H1 (cell line): ENCODE measurements at regions not wholly inside any gene's neighbourhood (a gene's known extent, or its start where the extent isn't known, plus 50 kb on each side); places are given as distances from the start of the nearest gene placed in this dataset.

Experiments
- CTCF ChIA-PET: fragments of 300-600 bp; sonication (Branson Sonifier 250); formaldehyde crosslinking; loops from one replicate; lab custom pipeline; 2021; ENCODE audit not compliant: partially characterized antibody; lab: Charles Lee
- POLR2A ChIA-PET: fragments of 300-600 bp; sonication (Branson Sonifier 250); formaldehyde crosslinking; loops from one replicate; lab custom pipeline; 2021; ENCODE audit warnings: inconsistent platforms; ENCODE audit not compliant: partially characterized antibody; lab: Charles Lee
- DNase-seq, 2 experiments: peaks; one replicate each; pipeline versions ENCODE4 v3.0.0 to v3.0.0-alpha.2; 2010 to 2022; ENCODE audit warnings: low spot score in 2 of 2, low read depth in 1 of 2, mixed read lengths in 1 of 2
- FAIRE-seq: peaks from 2 replicates; lab custom pipeline; 2011; peaks lifted over from hg19 to GRCh38; lab: Jason Lieb, UNC
- H2AFZ ChIP-seq: 2 replicates; pipeline ENCODE4 v1.8.1; 2012; ENCODE audit warnings: low read length, inconsistent platforms
- H2AK5ac ChIP-seq: 2 replicates; pipeline ENCODE4 v1.6.1; 2013; ENCODE audit warnings: low read depth, low read length
- H2BK120ac ChIP-seq: replicated peaks from 2 replicates; pipeline ENCODE3; 2013; ENCODE audit warnings: low read depth, low read length, inconsistent platforms
- H2BK12ac ChIP-seq: 2 replicates; pipeline ENCODE4 v1.6.1; 2013; ENCODE audit warnings: low read depth, low read length
- H2BK15ac ChIP-seq: 2 replicates; pipeline ENCODE4 v1.6.1; 2013; ENCODE audit warnings: low read length
- H2BK20ac ChIP-seq: 2 replicates; pipeline ENCODE4 v1.6.1; 2013; ENCODE audit warnings: low read length
- H2BK5ac ChIP-seq: 2 replicates; pipeline ENCODE4 v1.6.1; 2013; ENCODE audit warnings: low read depth, low read length
- H3K14ac ChIP-seq: 2 replicates; pipeline ENCODE4 v1.6.1; 2013; ENCODE audit warnings: inconsistent platforms; ENCODE audit not compliant: insufficient read length
- H3K18ac ChIP-seq: 2 replicates; pipeline ENCODE4 v1.6.1; 2013; ENCODE audit warnings: low read length; ENCODE audit errors: extremely low read depth
- H3K23ac ChIP-seq: 2 replicates; pipeline ENCODE4 v1.6.1; 2013; ENCODE audit warnings: inconsistent platforms; ENCODE audit not compliant: insufficient read length
- H3K23me2 ChIP-seq: 2 replicates; pipeline ENCODE4 v1.6.1; 2013; ENCODE audit warnings: low read depth, low read length
- H3K27ac ChIP-seq: 2 replicates; pipeline ENCODE4 v1.6.1; 2011; ENCODE audit warnings: low read depth, low read length, inconsistent platforms
- H3K27me3 ChIP-seq, 4 experiments: replicated peaks in 1 of 4; 1 replicate in 1 of 4; 2 replicates in 3 of 4; pipeline versions ENCODE4 v1.6.1 to v1.8.1; 2011 to 2013; ENCODE audit warnings: low read length in 3 of 4, mild to moderate bottlenecking in 3 of 4, inconsistent platforms in 2 of 4, mixed read lengths in 2 of 4, moderate library complexity in 1 of 4; ENCODE audit not compliant: control insufficient read depth in 3 of 4, insufficient read depth in 3 of 4; ENCODE audit errors: extremely low read depth in 1 of 4
- H3K36me3 ChIP-seq, 4 experiments: 2 replicates each; pipeline versions ENCODE4 v1.6.1 to v1.8.1; 2011 to 2013; ENCODE audit warnings: mild to moderate bottlenecking in 4 of 4, low read length in 3 of 4, moderate library complexity in 2 of 4, control low read depth in 1 of 4, inconsistent platforms in 1 of 4; ENCODE audit not compliant: insufficient read depth in 4 of 4, control insufficient read depth in 2 of 4
- H3K4ac ChIP-seq: replicated peaks from 2 replicates; pipeline ENCODE3; 2013; ENCODE audit warnings: low read length, low read depth, mixed read lengths, inconsistent platforms; ENCODE audit not compliant: insufficient read length
- H3K4me1 ChIP-seq, 4 experiments: replicated peaks in 1 of 4; 1 replicate in 1 of 4; 2 replicates in 3 of 4; pipeline versions ENCODE4 v1.6.1 to v1.8.1; 2011 to 2013; ENCODE audit warnings: low read length in 3 of 4, inconsistent platforms in 2 of 4, mixed read lengths in 1 of 4; ENCODE audit not compliant: insufficient read depth in 4 of 4, control insufficient read depth in 3 of 4
- H3K4me2 ChIP-seq, 2 experiments: 2 replicates each; pipeline versions ENCODE4 v1.6.1 to v1.8.1; 2011 to 2013; ENCODE audit warnings: low read depth in 2 of 2, low read length in 2 of 2, control low read depth in 1 of 2, inconsistent platforms in 1 of 2, mild to moderate bottlenecking in 1 of 2; ENCODE audit not compliant: insufficient read depth in 1 of 2
- H3K4me3 ChIP-seq, 4 experiments: fragments of 200-600, 300-600 bp in 1 of 4; sonication (generic), shearing (Covaris generic), sonication (Bioruptor Twin) in 1 of 4; 2 replicates each; pipeline versions ENCODE4 v1.5.1 to v1.8.1; 2011 to 2016; ENCODE audit warnings: low read length in 4 of 4, low read depth in 3 of 4, control low read depth in 2 of 4, inconsistent platforms in 2 of 4, mild to moderate bottlenecking in 2 of 4, mixed read lengths in 1 of 4, moderate library complexity in 1 of 4; ENCODE audit not compliant: insufficient read depth in 2 of 4; ENCODE audit errors: extremely low read depth in 1 of 4
- H3K56ac ChIP-seq: replicated peaks from 2 replicates; pipeline ENCODE3; 2013; ENCODE audit warnings: low read depth, mild to moderate bottlenecking, mixed read lengths, low read length, inconsistent platforms; ENCODE audit not compliant: insufficient read length
- H3K79me1 ChIP-seq: 2 replicates; pipeline ENCODE4 v1.6.1; 2013; ENCODE audit warnings: low read depth, low read length, control low read depth
- H3K79me2 ChIP-seq, 2 experiments: 2 replicates each; pipeline versions ENCODE4 v1.6.1 to v1.8.1; 2012 to 2013; ENCODE audit warnings: low read length in 2 of 2, mild to moderate bottlenecking in 2 of 2, inconsistent platforms in 1 of 2; ENCODE audit not compliant: insufficient read depth in 2 of 2, control insufficient read depth in 1 of 2
- H3K9ac ChIP-seq, 4 experiments: replicated peaks in 1 of 4; 1 replicate in 1 of 4; 2 replicates in 3 of 4; pipeline versions ENCODE4 v1.6.1 to v1.8.1; 2011 to 2013; ENCODE audit warnings: low read depth in 3 of 4, low read length in 3 of 4, control low read depth in 2 of 4, mild to moderate bottlenecking in 2 of 4, moderate library complexity in 2 of 4, inconsistent platforms in 1 of 4; ENCODE audit errors: extremely low read depth in 1 of 4
- H3K9me3 ChIP-seq, 2 experiments: 2 replicates each; pipeline versions ENCODE4 v1.6.1 to v1.8.1; 2012 to 2013; ENCODE audit warnings: mild to moderate bottlenecking in 2 of 2, moderate library complexity in 2 of 2, control low read depth in 1 of 2, inconsistent platforms in 1 of 2, low read depth in 1 of 2, low read length in 1 of 2, mixed read lengths in 1 of 2; ENCODE audit not compliant: insufficient read depth in 2 of 2
- H4K20me1 ChIP-seq, 2 experiments: replicated peaks in 1 of 2; 2 replicates each; pipeline versions ENCODE3 to v1.8.1; 2011 to 2013; ENCODE audit warnings: inconsistent platforms in 2 of 2, low read length in 2 of 2, mild to moderate bottlenecking in 1 of 2; ENCODE audit not compliant: insufficient read depth in 2 of 2, control insufficient read depth in 1 of 2
- H4K5ac ChIP-seq: 2 replicates; pipeline ENCODE4 v1.6.1; 2013; ENCODE audit warnings: low read length, low read depth, mixed read lengths, inconsistent platforms; ENCODE audit not compliant: insufficient read length
- H4K8ac ChIP-seq: 2 replicates; pipeline ENCODE4 v1.8.0; 2013; ENCODE audit warnings: mild to moderate bottlenecking, moderate library complexity, low read length, inconsistent platforms; ENCODE audit not compliant: insufficient read depth; ENCODE audit errors: extremely low read depth
- H4K91ac ChIP-seq: replicated peaks from 2 replicates; pipeline ENCODE3; 2013; ENCODE audit warnings: low read length, mixed read lengths, inconsistent platforms; ENCODE audit not compliant: insufficient read length
- KDM4A ChIP-seq: IDR thresholded peaks from one replicate; pipeline ENCODE4 v1.7.1; 2012; ENCODE audit warnings: low read depth, mild to moderate bottlenecking, moderate library complexity, low read length, inconsistent platforms; ENCODE audit not compliant: severe bottlenecking
- WGBS, 2 experiments: shearing (Covaris generic) in 1 of 2; methylation state at CpG; one replicate each; pipeline versions ENCODE4 v1.1.6 to v1.1.7; 2013 to 2015; ENCODE audit warnings: low lambda C conversion rate in 2 of 2, mixed read lengths in 2 of 2, inconsistent platforms in 1 of 2, low coverage in 1 of 2, missing lambda C conversion rate in 1 of 2; ENCODE audit not compliant: insufficient replicate concordance in 2 of 2, insufficient coverage in 1 of 2, insufficient read length in 1 of 2; ENCODE audit errors: extremely low coverage in 1 of 2, missing lambda C conversion rate in 1 of 2; 5-methylcytosine and 5-hydroxymethylcytosine counted together

- Histone ChIP-seq H3K36me3 (no peaks in the 10 kb centered on the region), H3K23ac (no peak overlapping the region), H2BK120ac (no peak overlapping the region), H4K91ac (no peak overlapping the region), H3K27ac (no peak overlapping the region), H3K4ac (no peak overlapping the region), H2AK5ac (no peak overlapping the region), H4K5ac (no peak overlapping the region), H4K20me1 (no peaks in the 10 kb centered on the region), H3K79me2 (no peaks in the 10 kb centered on the region), H3K23me2 (no peaks in the 10 kb centered on the region), H3K4me2 (no peak overlapping the region), H2BK12ac (no peak overlapping the region), H2BK5ac (no peak overlapping the region)
- no peak for TF ChIP-seq KDM4A
- TF ChIP-seq, all 59 proteins: peak for 0
- no peak overlapping the region for H4K8ac ChIP-seq
- DNase-seq, result no peak
- H3K27me3 ChIP-seq, result no peaks in the 10 kb centered on the region
- H3K4me3 ChIP-seq, result no peak overlapping the region
- ChIA-PET POLR2A (no interaction called here), CTCF (interaction anchor here (1.2 kb wide), 1 partner anchor 473 kb away, joined by 3 read pairs; no protein-coding TSS in a partner anchor)
- no peak overlapping the region for H3K9ac ChIP-seq
- H3K9me3 ChIP-seq, result no peaks in the 10 kb centered on the region
- no peak overlapping the region for H3K56ac ChIP-seq
- WGBS, 2 experiments, result 94% methylated on average over 7 of the region's 7 CpGs; no CpG with 5 or more reads in 1 of the 2 experiments
- FAIRE-seq, result no peak
- no peaks in the 10 kb centered on the region for H3K79me1 ChIP-seq
- no peak overlapping the region for H2BK15ac ChIP-seq
- H3K18ac ChIP-seq, result no peak overlapping the region
- no peaks in the 10 kb centered on the region for H3K4me1 ChIP-seq
- H3K14ac ChIP-seq, result no peak overlapping the region
- no peak overlapping the region for H2BK20ac ChIP-seq
- H2AFZ ChIP-seq, result no peak overlapping the region
Observed at GRCh38 chr4:22264261-22264660, 251.6 kb downstream of the ADGRA3 start.
